ENCODE measurements at regions not wholly inside any gene's neighbourhood (a gene's known extent, or its start where the extent isn't known, plus 50 kb on each side); places are given as distances from the start of the nearest gene placed in this dataset.

- H3K36me3 Mint-ChIP-seq (ENCODE audit: low read depth), result 0 out of 3 replicates have a peak, but pooled peaks cover 7% of the 10 kb centered on the region
- no peaks in the 10 kb centered on the region for H3K27me3 ChIP-seq (ENCODE audit: insufficient read depth)
- no peak overlapping the region for H3K27ac Mint-ChIP-seq
Measured at GRCh38 chr15:95600367-95600766, 730.1 kb upstream of the NR2F2 start.

More at GRCh38 chr15:95600367-95600766, 730.1 kb upstream of the NR2F2 start:
- no peaks in the 10 kb centered on the region for H4K20me1 ChIP-seq (replicated peaks; ENCODE audit: insufficient read depth)
- no peaks in the 10 kb centered on the region for H3K79me2 ChIP-seq (replicated peaks; ENCODE audit: insufficient read depth)
- no peak overlapping the region for H2AFZ ChIP-seq
- no peaks in the 10 kb centered on the region for H3F3A ChIP-seq (replicated peaks; ENCODE audit: low read depth)
- no peak overlapping the region for H3K4me3 Mint-ChIP-seq
- no peaks in the 10 kb centered on the region for H3K27me3 Mint-ChIP-seq (ENCODE audit: insufficient read depth, low read depth, poor library complexity)
- peaks cover 22% of the 10 kb centered on the region for H3K4me1 ChIP-seq (ENCODE audit: insufficient read depth)
- no peak overlapping the region for H3K4me3 ChIP-seq
- H3K4me1 Mint-ChIP-seq, result peaks cover 30% of the 10 kb centered on the region
- H3K27ac ChIP-seq (ENCODE audit: low read depth), result no peak overlapping the region
- no peaks in the 10 kb centered on the region for H3K36me3 ChIP-seq (ENCODE audit: insufficient read depth)
- DNase-seq (ENCODE audit: low spot score), result no peak
- peaks cover 8% of the 10 kb centered on the region; the same call in 1 of the 2 replicates for H3K9me2 ChIP-seq (ENCODE audit: insufficient read depth)
- no peak for ATAC-seq
- TF ChIP-seq CREB1 (CRISPR knock-in tag; IDR thresholded peaks at IDR 0.05; ENCODE audit: low read depth), result no peak
- TF ChIP-seq STAT1 (IDR thresholded peaks at IDR 0.05; ENCODE audit: unreplicated experiment), result no peak
- no peak for TF ChIP-seq ZNF114 (CRISPR knock-in tag; IDR thresholded peaks at IDR 0.05)
- TF ChIP-seq NANOG (IDR thresholded peaks at IDR 0.05; ENCODE audit: borderline replicate concordance), result no peak
- TF ChIP-seq EZH2 (IDR thresholded peaks at IDR 0.05; ENCODE audit: low read depth, unreplicated experiment), result no peak
- no peak for TF ChIP-seq REST (IDR thresholded peaks at IDR 0.05; ENCODE audit: unreplicated experiment)
- no peak for TF ChIP-seq CTCF (conservative IDR thresholded peaks at IDR 0.05; ENCODE audit: low read depth in 2 of 2)
- no peak for TF ChIP-seq ETS1 (IDR thresholded peaks at IDR 0.05)
- no peak for TF ChIP-seq ZNF462 (CRISPR knock-in tag; IDR thresholded peaks at IDR 0.05)
- TF ChIP-seq JUNB (IDR thresholded peaks at IDR 0.05; ENCODE audit: unreplicated experiment), result no peak
- TF ChIP-seq EZH2phosphoT487 (IDR thresholded peaks at IDR 0.05; ENCODE audit: unreplicated experiment), result no peak
- no peak for TF ChIP-seq POLR2AphosphoS5 (IDR thresholded peaks at IDR 0.05; ENCODE audit: low read depth)
- no peak for TF ChIP-seq ZNF331 (CRISPR knock-in tag; IDR thresholded peaks at IDR 0.05; ENCODE audit: low read depth)
- H3K9me3 Mint-ChIP-seq, result no peaks in the 10 kb centered on the region
- H3K4me2 ChIP-seq, result no peak overlapping the region
